BLaER1 (cell line): ENCODE measurements at regions not wholly inside any gene's neighbourhood (a gene's known extent, or its start where the extent isn't known, plus 50 kb on each side); places are given as distances from the start of the nearest gene placed in this dataset.
"Not testable (repeated sequence)": the region's sequence is repeated elsewhere in the genome, so short reads cannot be mapped to it uniquely, and the experiment has no call there.

Experiments
- H3K27ac ChIP-seq: shearing (Covaris generic); formaldehyde crosslinking; 2 replicates; pipeline ENCODE4 v1.8.1; 2022
- H3K27me3 ChIP-seq: shearing (Covaris generic); formaldehyde crosslinking; 2 replicates; pipeline ENCODE4 v1.8.1; 2022
- H3K36me3 ChIP-seq: shearing (Covaris generic); formaldehyde crosslinking; 2 replicates; pipeline ENCODE4 v1.8.1; 2022
- H3K4me1 ChIP-seq: shearing (Covaris generic); formaldehyde crosslinking; 2 replicates; pipeline ENCODE4 v1.8.1; 2022
- H3K4me2 ChIP-seq: shearing (Covaris generic); formaldehyde crosslinking; 2 replicates; pipeline ENCODE4 v1.8.1; 2022
- H3K4me3 ChIP-seq: shearing (Covaris generic); formaldehyde crosslinking; 2 replicates; pipeline ENCODE4 v1.8.1; 2022
- H3K9ac ChIP-seq: shearing (Covaris generic); formaldehyde crosslinking; 2 replicates; pipeline ENCODE4 v1.8.1; 2022
- H3K9me3 ChIP-seq: shearing (Covaris generic); formaldehyde crosslinking; 2 replicates; pipeline ENCODE4 v1.8.1; 2022
- H4K20me1 ChIP-seq: shearing (Covaris generic); formaldehyde crosslinking; 2 replicates; pipeline ENCODE4 v1.8.1; 2022
- Cebpa-rat ChIP-seq: shearing (Covaris generic); IDR thresholded peaks from 2 replicates; pipeline ENCODE4 v1.8.1; 2022

- Histone ChIP-seq H3K36me3 (peaks cover 43% of the 10 kb centered on the region), H3K4me2 (no peak overlapping the region)
- no peak for TF ChIP-seq Cebpa-rat
These were observed 484.0 kb downstream of the UTRN start for GRCh38 chr6:144769142-144769541.

GRCh38 chr6:144776031-144776819, 491.1 kb downstream of the UTRN start:
- no peaks in the 10 kb centered on the region for H3K9me3 ChIP-seq
- no peak for TF ChIP-seq Cebpa-rat
- no peaks in the 10 kb centered on the region for H4K20me1 ChIP-seq
- H3K4me1 ChIP-seq: no peaks in the 10 kb centered on the region
- H3K36me3 ChIP-seq: peaks cover 67% of the 10 kb centered on the region
- no peak overlapping the region for H3K27ac ChIP-seq
- no peak overlapping the region for H3K9ac ChIP-seq
- no peak overlapping the region for H3K4me2 ChIP-seq
- H3K27me3 ChIP-seq: no peaks in the 10 kb centered on the region
- H3K4me3 ChIP-seq: no peak overlapping the region

More at GRCh38 chr6:144769142-144769541, 484.0 kb downstream of the UTRN start:
- no peak overlapping the region for H3K27ac ChIP-seq
- no peaks in the 10 kb centered on the region for H3K27me3 ChIP-seq
- no peaks in the 10 kb centered on the region; the same call in 1 of the 2 replicates for H3K9me3 ChIP-seq
- H4K20me1 ChIP-seq: no peaks in the 10 kb centered on the region
- H3K4me3 ChIP-seq: no peak overlapping the region
- peaks cover 10% of the 10 kb centered on the region for H3K4me1 ChIP-seq
- no peak overlapping the region for H3K9ac ChIP-seq

GRCh38 chr6:144777249-144777648, 492.1 kb downstream of the UTRN start:
- Histone ChIP-seq H3K36me3 (peaks cover 69% of the 10 kb centered on the region), H3K27me3 (no peaks in the 10 kb centered on the region), H3K9me3 (no peaks in the 10 kb centered on the region)

GRCh38 chr6:144778056-144778455, 492.9 kb downstream of the UTRN start:
- Histone ChIP-seq H3K27ac (no peak overlapping the region), H3K36me3 (peaks cover 67% of the 10 kb centered on the region), H3K9me3 (no peaks in the 10 kb centered on the region), H3K9ac (no peak overlapping the region), H3K4me2 (no peak overlapping the region), H3K4me1 (no peaks in the 10 kb centered on the region), H4K20me1 (no peaks in the 10 kb centered on the region), H3K27me3 (no peaks in the 10 kb centered on the region), H3K4me3 (no peak overlapping the region)
- TF ChIP-seq Cebpa-rat: no peak

More at GRCh38 chr6:144777249-144777648, 492.1 kb downstream of the UTRN start:
- H3K4me1 ChIP-seq: no peaks in the 10 kb centered on the region
- no peak overlapping the region for H3K4me2 ChIP-seq
- H3K9ac ChIP-seq: no peak overlapping the region
- TF ChIP-seq Cebpa-rat: no peak
- H4K20me1 ChIP-seq: no peaks in the 10 kb centered on the region
- no peak overlapping the region for H3K27ac ChIP-seq
- no peak overlapping the region for H3K4me3 ChIP-seq

GRCh38 chr6:144778773-144779492, 493.8 kb downstream of the UTRN start:
- Histone ChIP-seq H3K27me3 (no peaks in the 10 kb centered on the region), H4K20me1 (no peaks in the 10 kb centered on the region), H3K9ac (no peak overlapping the region), H3K4me3 (no peak overlapping the region), H3K4me2 (no peak overlapping the region), H3K27ac (no peak overlapping the region), H3K4me1 (no peaks in the 10 kb centered on the region), H3K36me3 (peaks cover 59% of the 10 kb centered on the region), H3K9me3 (no peaks in the 10 kb centered on the region)
- TF ChIP-seq Cebpa-rat: no peak

GRCh38 chr6:144781836-144782235, 496.7 kb downstream of the UTRN start:
- no peaks in the 10 kb centered on the region for H3K9me3 ChIP-seq
- TF ChIP-seq Cebpa-rat: no peak
- no peaks in the 10 kb centered on the region for H3K27me3 ChIP-seq
- H3K4me3 ChIP-seq: no peak overlapping the region
- H3K36me3 ChIP-seq: peaks cover 45% of the 10 kb centered on the region
- no peaks in the 10 kb centered on the region for H3K4me1 ChIP-seq
- H3K27ac ChIP-seq: no peak overlapping the region
- no peak overlapping the region for H3K4me2 ChIP-seq
- no peaks in the 10 kb centered on the region for H4K20me1 ChIP-seq
- H3K9ac ChIP-seq: no peak overlapping the region

GRCh38 chr6:144782634-144783033, 497.5 kb downstream of the UTRN start:
- no peaks in the 10 kb centered on the region for H3K4me1 ChIP-seq
- no peaks in the 10 kb centered on the region for H3K9me3 ChIP-seq
- H3K27ac ChIP-seq: no peak overlapping the region
- no peaks in the 10 kb centered on the region for H3K27me3 ChIP-seq
- no peak for TF ChIP-seq Cebpa-rat
- no peak overlapping the region for H3K4me3 ChIP-seq
- no peak overlapping the region for H3K4me2 ChIP-seq
- H3K36me3 ChIP-seq: peaks cover 47% of the 10 kb centered on the region
- H3K9ac ChIP-seq: no peak overlapping the region
- H4K20me1 ChIP-seq: no peaks in the 10 kb centered on the region

- Histone ChIP-seq H3K4me1 (no peaks in the 10 kb centered on the region), H3K4me2 (no peak overlapping the region), H3K4me3 (no peak overlapping the region), H4K20me1 (no peaks in the 10 kb centered on the region), H3K36me3 (peaks cover 46% of the 10 kb centered on the region), H3K27ac (no peak overlapping the region), H3K27me3 (no peaks in the 10 kb centered on the region), H3K9ac (no peak overlapping the region), H3K9me3 (no peaks in the 10 kb centered on the region)
- no peak for TF ChIP-seq Cebpa-rat
These were observed 499.9 kb downstream of the UTRN start for GRCh38 chr6:144785056-144785455.

- Histone ChIP-seq H3K4me3 (no peak overlapping the region), H3K4me1 (no peaks in the 10 kb centered on the region), H4K20me1 (no peaks in the 10 kb centered on the region), H3K36me3 (peaks cover 38% of the 10 kb centered on the region), H3K27me3 (no peaks in the 10 kb centered on the region), H3K4me2 (no peak overlapping the region), H3K27ac (no peak overlapping the region), H3K9ac (no peak overlapping the region), H3K9me3 (no peaks in the 10 kb centered on the region)
- TF ChIP-seq Cebpa-rat: no peak
These were observed 501.7 kb downstream of the UTRN start for GRCh38 chr6:144786825-144787224.

GRCh38 chr6:144793744-144794143, 508.6 kb downstream of the UTRN start:
- H3K9me3 ChIP-seq: peaks cover 10% of the 10 kb centered on the region; the same call in 1 of the 2 replicates
- H3K27ac ChIP-seq: no peak overlapping the region
- H3K36me3 ChIP-seq: peaks cover 62% of the 10 kb centered on the region
- no peak for TF ChIP-seq Cebpa-rat
- H3K9ac ChIP-seq: no peak overlapping the region
- H3K27me3 ChIP-seq: no peaks in the 10 kb centered on the region
- no peak overlapping the region for H3K4me3 ChIP-seq
- H3K4me1 ChIP-seq: no peaks in the 10 kb centered on the region
- H4K20me1 ChIP-seq: no peaks in the 10 kb centered on the region
- H3K4me2 ChIP-seq: no peak overlapping the region

- not testable (repeated sequence) for H3K4me3 ChIP-seq, H3K4me1 ChIP-seq, H3K4me2 ChIP-seq, H3K27ac ChIP-seq, H3K27me3 ChIP-seq, H3K9me3 ChIP-seq, H3K9ac ChIP-seq, H4K20me1 ChIP-seq
- peaks cover 66% of the 10 kb centered on the region for H3K36me3 ChIP-seq
These were observed 509.9 kb downstream of the UTRN start for GRCh38 chr6:144795022-144795421.
